Keratinocyte (primary cell): ENCODE measurements at regions not wholly inside any gene's neighbourhood (a gene's known extent, or its start where the extent isn't known, plus 50 kb on each side); places are given as distances from the start of the nearest gene placed in this dataset.

Experiments used
- DNase-seq: peaks from one replicate; pipeline ENCODE4 v3.0.0-alpha.2; 2011; ENCODE audit warnings: low read depth, missing footprints, low spot score
- FAIRE-seq: peaks from 2 replicates; lab custom pipeline; 2011; peaks lifted over from hg19 to GRCh38; lab: Jason Lieb, UNC
- H2AFZ ChIP-seq: 2 replicates; pipeline ENCODE4 v1.6.0; 2012; ENCODE audit warnings: low read length, control low read depth, inconsistent platforms; ENCODE audit not compliant: control insufficient read depth
- H3K27ac ChIP-seq: 2 replicates; pipeline ENCODE4 v1.5.1; 2011; ENCODE audit warnings: low read length; ENCODE audit not compliant: control insufficient read depth, insufficient read depth
- H3K27me3 ChIP-seq: 3 replicates; pipeline ENCODE4 v1.6.0; 2011; ENCODE audit warnings: low read length; ENCODE audit not compliant: control insufficient read depth, insufficient read depth; ENCODE audit errors: extremely low read depth
- H3K36me3 ChIP-seq, 2 experiments: 2 replicates in 1 of 2; 3 replicates in 1 of 2; pipeline ENCODE4 v1.5.1; 2011; ENCODE audit warnings: low read length in 2 of 2, mild to moderate bottlenecking in 1 of 2; ENCODE audit not compliant: control insufficient read depth in 2 of 2, insufficient read depth in 2 of 2; ENCODE audit errors: extremely low read depth in 1 of 2
- H3K4me1 ChIP-seq: 3 replicates; pipeline ENCODE4 v1.5.1; 2011; ENCODE audit warnings: low read length; ENCODE audit not compliant: control insufficient read depth, insufficient read depth; ENCODE audit errors: extremely low read depth
- H3K4me2 ChIP-seq: 3 replicates; pipeline ENCODE4 v1.6.0; 2011; ENCODE audit warnings: low read depth, low read length; ENCODE audit not compliant: control insufficient read depth, insufficient read depth; ENCODE audit errors: extremely low read depth
- H3K4me3 ChIP-seq, 3 experiments: fragments of 200-600 bp in 1 of 3; sonication (generic) in 1 of 3; 2 replicates in 2 of 3; 3 replicates in 1 of 3; pipeline ENCODE4 v1.5.1; 2011 to 2016; ENCODE audit warnings: low read length in 3 of 3, mild to moderate bottlenecking in 3 of 3, control low read depth in 2 of 3, inconsistent platforms in 1 of 3, low read depth in 1 of 3, mixed read lengths in 1 of 3, mixed run types in 1 of 3, moderate library complexity in 1 of 3; ENCODE audit not compliant: control insufficient read depth in 2 of 3, insufficient read depth in 2 of 3; ENCODE audit errors: extremely low read depth in 1 of 3
- H3K79me2 ChIP-seq: 2 replicates; pipeline ENCODE4 v1.6.0; 2012; ENCODE audit warnings: low read length; ENCODE audit not compliant: control insufficient read depth, insufficient read depth
- H3K9ac ChIP-seq: 3 replicates; pipeline ENCODE4 v1.6.0; 2011; ENCODE audit warnings: low read length; ENCODE audit not compliant: control insufficient read depth, insufficient read depth; ENCODE audit errors: extremely low read depth
- H3K9me1 ChIP-seq: 3 replicates; pipeline ENCODE4 v1.6.0; 2011; ENCODE audit warnings: low read length; ENCODE audit not compliant: control insufficient read depth, insufficient read depth; ENCODE audit errors: extremely low read depth
- H3K9me3 ChIP-seq: 2 replicates; pipeline ENCODE4 v1.5.1; 2012; ENCODE audit warnings: low read depth, low read length; ENCODE audit not compliant: control insufficient read depth
- H4K20me1 ChIP-seq: 3 replicates; pipeline ENCODE4 v1.6.0; 2011; ENCODE audit warnings: low read length; ENCODE audit not compliant: control insufficient read depth, insufficient read depth; ENCODE audit errors: extremely low read depth
- CTCF ChIP-seq, 3 experiments: IDR thresholded peaks in 1 of 3; conservative IDR thresholded peaks in 1 of 3; optimal IDR thresholded peaks in 1 of 3; 2 replicates in 2 of 3; 3 replicates in 1 of 3; pipeline versions ENCODE3 to v1.5.1; 2011; ENCODE audit warnings: low read length in 3 of 3, mild to moderate bottlenecking in 3 of 3, moderate library complexity in 2 of 3, control low read depth in 1 of 3, inconsistent platforms in 1 of 3; ENCODE audit not compliant: insufficient read depth in 2 of 3; ENCODE audit errors: extremely low read depth in 1 of 3
- EZH2 ChIP-seq: IDR thresholded peaks from one replicate; pipeline ENCODE4 v1.6.1; 2012; ENCODE audit warnings: inconsistent platforms, mild to moderate bottlenecking, low read length, moderate library complexity
- dilution Hi-C: fragments of 300-500 bp; cut with MboI; formaldehyde crosslinking; loops from one replicate; pipeline ENCODE4 v1.7.0; 2020; ENCODE audit warnings: low sequenced_read_pairs; ENCODE audit not compliant: extremely low pct_ligation_motif_present

GRCh38 chr11:45361551-45361950, 75.4 kb upstream of the SYT13 start:
- TF ChIP-seq CTCF (optimal IDR thresholded peaks at IDR 0.05 in 1 of 3, IDR thresholded peaks at IDR 0.05 in 1 of 3, conservative IDR thresholded peaks at IDR 0.05 in 1 of 3; ENCODE audit: extremely low read depth in 1 of 3, insufficient read depth in 2 of 3, low read length in 3 of 3) (no peak), EZH2 (no peak)
- Histone ChIP-seq H3K27ac (no peak overlapping the region), H3K27me3 (peaks cover 8% of the 10 kb centered on the region), H3K4me1 (no peaks in the 10 kb centered on the region), H3K4me2 (no peak overlapping the region), H3K79me2 (no peaks in the 10 kb centered on the region), H3K4me3 (no peak overlapping the region), H3K36me3 (no peaks in the 10 kb centered on the region), H4K20me1 (no peaks in the 10 kb centered on the region), H3K9ac (no peak overlapping the region), H2AFZ (no peak overlapping the region), H3K9me3 (no peaks in the 10 kb centered on the region), H3K9me1 (no peaks in the 10 kb centered on the region)
- no peak for FAIRE-seq
- dilution Hi-C loops, result no loop called here
- DNase-seq, result no peak

- no peaks in the 10 kb centered on the region for H4K20me1 ChIP-seq
- TF ChIP-seq CTCF (optimal IDR thresholded peaks at IDR 0.05 in 1 of 3, IDR thresholded peaks at IDR 0.05 in 1 of 3, conservative IDR thresholded peaks at IDR 0.05 in 1 of 3; ENCODE audit: extremely low read depth in 1 of 3, insufficient read depth in 2 of 3, low read length in 3 of 3), result no peak
- no peak for TF ChIP-seq EZH2
- H3K9me3 ChIP-seq, result no peaks in the 10 kb centered on the region
- H3K27ac ChIP-seq, result no peak overlapping the region
- no peak overlapping the region for H2AFZ ChIP-seq
- no peak for DNase-seq
- H3K27me3 ChIP-seq, result peaks cover 23% of the 10 kb centered on the region
- no peaks in the 10 kb centered on the region for H3K4me1 ChIP-seq
- dilution Hi-C loops, result no loop called here
- H3K9me1 ChIP-seq, result no peaks in the 10 kb centered on the region
- H3K9ac ChIP-seq, result no peak overlapping the region
- H3K36me3 ChIP-seq, result no peaks in the 10 kb centered on the region
- H3K4me2 ChIP-seq, result peak overlapping the region; percentile 51
- peak overlapping the region in 1 of 3 experiments; percentile 19 for H3K4me3 ChIP-seq
- FAIRE-seq, result no peak
- H3K79me2 ChIP-seq, result no peaks in the 10 kb centered on the region
These were observed 69.5 kb upstream of the SYT13 start for GRCh38 chr11:45355706-45356041.
